ENCODE measurements at regions not wholly inside any gene's neighbourhood (a gene's known extent, or its start where the extent isn't known, plus 50 kb on each side); places are given as distances from the start of the nearest gene placed in this dataset.

DNA sequence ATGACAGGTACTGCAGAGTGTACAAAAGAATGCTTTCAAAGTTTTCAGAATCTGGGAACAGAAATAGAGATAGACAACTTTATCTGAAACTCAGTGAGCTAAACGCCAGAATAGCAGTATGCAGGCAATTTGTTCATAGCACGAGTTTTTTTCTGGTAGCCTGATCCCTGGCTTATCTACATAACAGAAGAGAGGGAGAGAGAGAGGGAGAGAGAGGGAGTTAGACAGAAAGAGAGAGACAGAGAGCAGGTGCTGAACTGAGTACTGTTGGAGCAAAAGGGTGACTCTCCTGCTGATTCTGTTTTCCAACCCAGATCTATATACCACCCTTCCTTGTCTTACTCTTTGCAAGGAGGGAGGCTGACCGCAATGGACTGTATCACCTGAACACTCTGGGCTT, 388.0 kb upstream of the CA10 start:
- H3K4me2 ChIP-seq: no peak overlapping the region
- no peak for TF ChIP-seq MXI1 (IDR thresholded peaks at IDR 0.05; ENCODE audit: low read depth, low read length)
- TF ChIP-seq RAD21 (IDR thresholded peaks at IDR 0.05; ENCODE audit: low read length): no peak
- no peak for TF ChIP-seq USF2 (IDR thresholded peaks at IDR 0.05; ENCODE audit: borderline replicate concordance, low read depth, low read length)
- TF ChIP-seq MAX (IDR thresholded peaks at IDR 0.05; ENCODE audit: low read depth): no peak
- no peak for TF ChIP-seq SMC3 (IDR thresholded peaks at IDR 0.05; ENCODE audit: low read depth, low read length)
- TF ChIP-seq FOXM1 (IDR thresholded peaks at IDR 0.05; ENCODE audit: low read depth): no peak
- no peaks in the 10 kb centered on the region for H3F3A ChIP-seq (replicated peaks; ENCODE audit: insufficient read depth)
- WGBS (ENCODE audit: low lambda C conversion rate): 9% methylated on average over 3 of the region's 3 CpGs
- no peaks in the 10 kb centered on the region for H4K20me1 ChIP-seq (ENCODE audit: insufficient read depth)
- no peaks in the 10 kb centered on the region for H3K4me1 ChIP-seq (ENCODE audit: control insufficient read depth in 1 of 2, insufficient read depth in 2 of 2, low read depth in 1 of 2, low read length in 1 of 2)
- no peak overlapping the region for H3K4me3 ChIP-seq (ENCODE audit: low read depth in 2 of 2, low read length in 1 of 2)
- H3K27ac ChIP-seq (ENCODE audit: low read depth in 2 of 2, low read length in 1 of 2): no peak overlapping the region
- ChIA-PET POLR2A (no interaction called here), CTCF (interaction anchor here (0.8 to 1.0 kb wide), 3 partner anchors 9 to 18 kb away, joined by 3 to 4 read pairs (median 3); no protein-coding TSS in a partner anchor)
- no peaks in the 10 kb centered on the region for H3K36me3 ChIP-seq (replicated peaks in 1 of 2; ENCODE audit: control insufficient read depth in 1 of 2, insufficient read depth in 2 of 2, low read length in 1 of 2)
- H3K9ac ChIP-seq: no peak overlapping the region
- DNase-seq: no peak
- H3K27me3 ChIP-seq (ENCODE audit: insufficient read depth): no peaks in the 10 kb centered on the region
- H3K79me2 ChIP-seq (ENCODE audit: insufficient read depth): no peaks in the 10 kb centered on the region
- H3K9me2 ChIP-seq: no peaks in the 10 kb centered on the region
- H3K9me3 ChIP-seq: no peaks in the 10 kb centered on the region
- no peak overlapping the region for H2AFZ ChIP-seq (ENCODE audit: low read depth)

DNA sequence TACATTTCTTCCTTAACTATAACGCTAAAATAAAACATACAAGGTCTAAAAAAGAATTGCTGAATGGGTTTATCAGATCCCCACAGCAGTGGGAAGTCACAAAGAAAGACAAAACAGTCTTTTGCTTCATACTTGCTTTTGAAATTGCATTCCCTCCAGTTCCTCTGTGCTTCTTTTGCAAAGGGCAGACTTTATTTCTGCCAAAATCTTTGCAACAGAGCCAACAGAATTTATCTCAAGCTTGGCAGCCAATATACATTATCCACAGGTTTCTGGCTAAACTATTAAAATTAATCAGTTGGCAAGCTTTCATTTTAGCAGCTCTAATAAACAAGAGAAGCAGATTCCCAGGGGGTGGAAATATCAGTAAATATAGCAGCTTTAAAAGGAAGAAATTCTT, 378.9 kb upstream of the CA10 start:
- CTCF ChIA-PET: interaction anchor here (1.4 kb wide), 1 partner anchor 10 kb away, joined by 3 read pairs; no protein-coding TSS in a partner anchor
- no peaks in the 10 kb centered on the region; the same call in 1 of the 2 replicates for H3K9me3 ChIP-seq
- no peaks in the 10 kb centered on the region for H4K20me1 ChIP-seq (ENCODE audit: insufficient read depth)
- no peaks in the 10 kb centered on the region for H3K27me3 ChIP-seq (ENCODE audit: insufficient read depth)
- no peak overlapping the region for H3K9ac ChIP-seq
- H3K4me2 ChIP-seq: no peak overlapping the region
- H3F3A ChIP-seq (replicated peaks; ENCODE audit: insufficient read depth): no peaks in the 10 kb centered on the region
- no peak overlapping the region for H2AFZ ChIP-seq (ENCODE audit: low read depth)
- POLR2A ChIA-PET: no interaction called here
- 29% methylated on average over 1 of the region's 1 CpG for WGBS (ENCODE audit: low lambda C conversion rate)
- TF ChIP-seq EZH2phosphoT487 (IDR thresholded peaks at IDR 0.05; ENCODE audit: borderline replicate concordance, low read depth): no peak
- no peak for TF ChIP-seq YY1 (IDR thresholded peaks at IDR 0.05; ENCODE audit: low read depth)
- no peak for TF ChIP-seq CHD2 (IDR thresholded peaks at IDR 0.05; ENCODE audit: low read length, partially characterized antibody)
- TF ChIP-seq, protein P1, sequence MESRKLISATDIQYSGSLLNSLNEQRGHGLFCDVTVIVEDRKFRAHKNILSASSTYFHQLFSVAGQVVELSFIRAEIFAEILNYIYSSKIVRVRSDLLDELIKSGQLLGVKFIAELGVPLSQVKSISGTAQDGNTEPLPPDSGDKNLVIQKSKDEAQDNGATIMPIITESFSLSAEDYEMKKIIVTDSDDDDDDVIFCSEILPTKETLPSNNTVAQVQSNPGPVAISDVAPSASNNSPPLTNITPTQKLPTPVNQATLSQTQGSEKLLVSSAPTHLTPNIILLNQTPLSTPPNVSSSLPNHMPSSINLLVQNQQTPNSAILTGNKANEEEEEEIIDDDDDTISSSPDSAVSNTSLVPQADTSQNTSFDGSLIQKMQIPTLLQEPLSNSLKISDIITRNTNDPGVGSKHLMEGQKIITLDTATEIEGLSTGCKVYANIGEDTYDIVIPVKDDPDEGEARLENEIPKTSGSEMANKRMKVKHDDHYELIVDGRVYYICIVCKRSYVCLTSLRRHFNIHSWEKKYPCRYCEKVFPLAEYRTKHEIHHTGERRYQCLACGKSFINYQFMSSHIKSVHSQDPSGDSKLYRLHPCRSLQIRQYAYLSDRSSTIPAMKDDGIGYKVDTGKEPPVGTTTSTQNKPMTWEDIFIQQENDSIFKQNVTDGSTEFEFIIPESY (IDR thresholded peaks at IDR 0.05; ENCODE audit: borderline replicate concordance, low read depth): no peak
- H3K4me1 ChIP-seq (ENCODE audit: control insufficient read depth in 1 of 2, insufficient read depth in 2 of 2, low read depth in 1 of 2, low read length in 1 of 2): peaks cover 0 to 10% of the 10 kb centered on the region in 2 experiments; a peak in 1 of 4 replicates
- H3K9me2 ChIP-seq: 0 out of 2 replicates have a peak, but pooled peaks cover 4% of the 10 kb centered on the region
- no peaks in the 10 kb centered on the region for H3K79me2 ChIP-seq (ENCODE audit: insufficient read depth)
- no peak overlapping the region for H3K27ac ChIP-seq (ENCODE audit: low read depth in 2 of 2, low read length in 1 of 2)
- no peak for DNase-seq
- no peak overlapping the region for H3K4me3 ChIP-seq (ENCODE audit: low read depth in 2 of 2, low read length in 1 of 2)
- H3K36me3 ChIP-seq (replicated peaks in 1 of 2; ENCODE audit: control insufficient read depth in 1 of 2, insufficient read depth in 2 of 2, low read length in 1 of 2): no peaks in the 10 kb centered on the region
